Loucy (cell line): ENCODE measurements at regions not wholly inside any gene's neighbourhood (a gene's known extent, or its start where the extent isn't known, plus 50 kb on each side); places are given as distances from the start of the nearest gene placed in this dataset.

Source experiments
- EZH2phosphoT487 ChIP-seq: fragments of 200-600 bp; IDR thresholded peaks from 2 replicates; pipeline ENCODE4 v1.6.1; 2018; ENCODE audit warnings: antibody characterized with exemption, mild to moderate bottlenecking, moderate library complexity, borderline replicate concordance
- TF ChIP-seq, protein P1 (sequence below): fragments of 200-600 bp; sonication (generic); conservative IDR thresholded peaks from 2 replicates; pipeline ENCODE4 v1.5.1; 2014; ENCODE audit warnings: mild to moderate bottlenecking, antibody characterized with exemption, low read length

DNA sequence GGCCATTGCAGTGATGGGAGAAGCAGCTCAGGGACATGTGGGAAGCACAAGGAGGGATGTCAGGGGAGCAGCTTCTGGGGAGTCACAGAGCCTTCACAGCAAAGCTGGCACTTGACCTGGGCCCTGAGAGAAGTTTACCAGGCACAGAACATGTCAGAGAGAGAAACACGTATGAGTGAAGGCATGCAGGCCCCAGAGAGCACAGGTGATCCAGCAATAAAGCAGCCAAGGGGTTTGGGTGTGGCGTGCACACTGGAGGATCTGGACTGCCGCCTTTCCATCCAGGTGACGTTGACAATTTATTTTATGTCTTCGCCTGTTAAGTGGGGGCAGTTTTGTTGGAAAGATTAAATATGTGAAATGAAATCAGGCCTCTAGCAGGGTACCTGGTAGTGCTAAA lies 252.6 kb upstream of the COBL start:
- TF ChIP-seq, protein P1, sequence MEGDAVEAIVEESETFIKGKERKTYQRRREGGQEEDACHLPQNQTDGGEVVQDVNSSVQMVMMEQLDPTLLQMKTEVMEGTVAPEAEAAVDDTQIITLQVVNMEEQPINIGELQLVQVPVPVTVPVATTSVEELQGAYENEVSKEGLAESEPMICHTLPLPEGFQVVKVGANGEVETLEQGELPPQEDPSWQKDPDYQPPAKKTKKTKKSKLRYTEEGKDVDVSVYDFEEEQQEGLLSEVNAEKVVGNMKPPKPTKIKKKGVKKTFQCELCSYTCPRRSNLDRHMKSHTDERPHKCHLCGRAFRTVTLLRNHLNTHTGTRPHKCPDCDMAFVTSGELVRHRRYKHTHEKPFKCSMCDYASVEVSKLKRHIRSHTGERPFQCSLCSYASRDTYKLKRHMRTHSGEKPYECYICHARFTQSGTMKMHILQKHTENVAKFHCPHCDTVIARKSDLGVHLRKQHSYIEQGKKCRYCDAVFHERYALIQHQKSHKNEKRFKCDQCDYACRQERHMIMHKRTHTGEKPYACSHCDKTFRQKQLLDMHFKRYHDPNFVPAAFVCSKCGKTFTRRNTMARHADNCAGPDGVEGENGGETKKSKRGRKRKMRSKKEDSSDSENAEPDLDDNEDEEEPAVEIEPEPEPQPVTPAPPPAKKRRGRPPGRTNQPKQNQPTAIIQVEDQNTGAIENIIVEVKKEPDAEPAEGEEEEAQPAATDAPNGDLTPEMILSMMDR, result no peak
- TF ChIP-seq EZH2phosphoT487, result no peak
